Urothelium cell line (cell line): ENCODE measurements at regions not wholly inside any gene's neighbourhood (a gene's known extent, or its start where the extent isn't known, plus 50 kb on each side); places are given as distances from the start of the nearest gene placed in this dataset.

Source experiments
- DNase-seq: peaks from one replicate; pipeline ENCODE4 v3.0.0; 2011; ENCODE audit warnings: low spot score, mixed read lengths
- FAIRE-seq: peaks from 2 replicates; lab custom pipeline; 2011; peaks lifted over from hg19 to GRCh38; lab: Jason Lieb, UNC

- FAIRE-seq (no peak), DNase-seq (no peak)
These were observed 143.6 kb downstream of the MAFB start for GRCh38 chr20:40545478-40545877.

- FAIRE-seq (no peak), DNase-seq (no peak)
These were observed 147.0 kb downstream of the MAFB start for GRCh38 chr20:40542065-40542464.

GRCh38 chr20:40540166-40540565 is 148.9 kb downstream of the MAFB start:
- DNase-seq (no peak), FAIRE-seq (no peak)

- DNase-seq (no peak), FAIRE-seq (no peak)
These were observed 150.9 kb downstream of the MAFB start for GRCh38 chr20:40538131-40538530.

- FAIRE-seq (no peak), DNase-seq (no peak)
These were observed 152.2 kb downstream of the MAFB start for GRCh38 chr20:40536808-40537207.

- no peak for FAIRE-seq
- DNase-seq = no peak
These were observed 153.2 kb downstream of the MAFB start for GRCh38 chr20:40535816-40536215.

GRCh38 chr20:40532103-40532502 is 156.9 kb downstream of the MAFB start:
- FAIRE-seq (no peak), DNase-seq (no peak)

- no peak for FAIRE-seq
- DNase-seq = no peak
These were observed 163.7 kb downstream of the MAFB start for GRCh38 chr20:40525351-40525750.

GRCh38 chr20:40524071-40524470 is 165.0 kb downstream of the MAFB start:
- DNase-seq (no peak), FAIRE-seq (no peak)

- no peak for FAIRE-seq
- DNase-seq = no peak
These were observed 166.6 kb downstream of the MAFB start for GRCh38 chr20:40522405-40522804.

- FAIRE-seq (no peak), DNase-seq (no peak)
These were observed 167.1 kb downstream of the MAFB start for GRCh38 chr20:40521962-40522361.

GRCh38 chr20:40519918-40520317 is 169.1 kb downstream of the MAFB start:
- FAIRE-seq (no peak), DNase-seq (no peak)

GRCh38 chr20:40512994-40513393 is 176.0 kb downstream of the MAFB start:
- no peak for FAIRE-seq

GRCh38 chr20:40512591-40512990 is 176.4 kb downstream of the MAFB start:
- FAIRE-seq (no peak), DNase-seq (no peak)

More at GRCh38 chr20:40512994-40513393, 176.0 kb downstream of the MAFB start:
- DNase-seq = no peak

GRCh38 chr20:40511478-40511877 is 177.6 kb downstream of the MAFB start:
- FAIRE-seq (no peak), DNase-seq (no peak)

GRCh38 chr20:40510622-40511021 is 178.4 kb downstream of the MAFB start:
- FAIRE-seq = no peak
- DNase-seq = no peak

- no peak for FAIRE-seq
- DNase-seq = no peak
These were observed 180.2 kb downstream of the MAFB start for GRCh38 chr20:40508821-40509220.

- DNase-seq = peak; percentile 97
- peak; percentile 89 for FAIRE-seq
These were observed 182.5 kb downstream of the MAFB start for GRCh38 chr20:40506537-40506939.

GRCh38 chr20:40503119-40503518 is 185.9 kb downstream of the MAFB start:
- no peak for DNase-seq
- FAIRE-seq = no peak

- FAIRE-seq (no peak), DNase-seq (no peak)
These were observed 186.5 kb downstream of the MAFB start for GRCh38 chr20:40502576-40502975.

GRCh38 chr20:40499391-40499790 is 189.6 kb downstream of the MAFB start:
- FAIRE-seq = no peak
- DNase-seq = no peak

GRCh38 chr20:40497899-40498691 is 190.9 kb downstream of the MAFB start:
- no peak for FAIRE-seq
- DNase-seq = no peak

GRCh38 chr20:40495956-40496355 is 193.1 kb downstream of the MAFB start:
- FAIRE-seq = no peak

More at GRCh38 chr20:40495956-40496355, 193.1 kb downstream of the MAFB start:
- no peak for DNase-seq
